Prostate gland (tissue), 2 donors: ENCODE measurements at regions not wholly inside any gene's neighbourhood (a gene's known extent, or its start where the extent isn't known, plus 50 kb on each side); places are given as distances from the start of the nearest gene placed in this dataset.

ENCODE experiments used
- POLR2A ChIP-seq: fragments of 450-650 bp; IDR thresholded peaks from one replicate; pipeline ENCODE4 v1.6.1; 2016; ENCODE audit warnings: antibody characterized with exemption, mild to moderate bottlenecking
- TF ChIP-seq, protein P1 (sequence below), 4 experiments: fragments of 200-600 bp in 2 of 4; fragments of 450-650 bp in 2 of 4; sonication (generic) in 2 of 4; IDR thresholded peaks; 1 replicate in 3 of 4; 2 replicates in 1 of 4; pipeline ENCODE4 v1.5.1; 2016 to 2019; ENCODE audit warnings: antibody characterized with exemption in 4 of 4, mild to moderate bottlenecking in 2 of 4, moderate library complexity in 2 of 4

DNA sequence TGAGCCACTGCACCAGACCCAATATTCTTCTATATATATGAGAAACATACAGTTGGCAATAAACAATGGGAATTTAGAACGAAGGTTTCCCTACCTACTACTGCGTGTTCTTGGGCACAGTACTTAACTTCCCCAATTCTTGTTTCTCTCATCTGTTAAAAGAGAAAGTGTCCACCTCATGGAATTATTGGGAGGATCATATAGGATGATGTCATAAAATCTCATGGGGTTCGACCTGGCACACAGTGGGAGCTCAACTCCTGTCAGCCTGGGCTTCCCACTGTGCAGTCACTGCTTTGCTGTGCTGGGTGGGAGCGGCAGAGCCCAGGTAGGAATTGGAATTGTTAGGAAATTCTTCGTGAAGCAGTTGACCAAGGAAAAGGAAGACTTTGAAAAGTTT lies 203.3 kb downstream of the SH3BP4 start:
- TF ChIP-seq, protein P1, sequence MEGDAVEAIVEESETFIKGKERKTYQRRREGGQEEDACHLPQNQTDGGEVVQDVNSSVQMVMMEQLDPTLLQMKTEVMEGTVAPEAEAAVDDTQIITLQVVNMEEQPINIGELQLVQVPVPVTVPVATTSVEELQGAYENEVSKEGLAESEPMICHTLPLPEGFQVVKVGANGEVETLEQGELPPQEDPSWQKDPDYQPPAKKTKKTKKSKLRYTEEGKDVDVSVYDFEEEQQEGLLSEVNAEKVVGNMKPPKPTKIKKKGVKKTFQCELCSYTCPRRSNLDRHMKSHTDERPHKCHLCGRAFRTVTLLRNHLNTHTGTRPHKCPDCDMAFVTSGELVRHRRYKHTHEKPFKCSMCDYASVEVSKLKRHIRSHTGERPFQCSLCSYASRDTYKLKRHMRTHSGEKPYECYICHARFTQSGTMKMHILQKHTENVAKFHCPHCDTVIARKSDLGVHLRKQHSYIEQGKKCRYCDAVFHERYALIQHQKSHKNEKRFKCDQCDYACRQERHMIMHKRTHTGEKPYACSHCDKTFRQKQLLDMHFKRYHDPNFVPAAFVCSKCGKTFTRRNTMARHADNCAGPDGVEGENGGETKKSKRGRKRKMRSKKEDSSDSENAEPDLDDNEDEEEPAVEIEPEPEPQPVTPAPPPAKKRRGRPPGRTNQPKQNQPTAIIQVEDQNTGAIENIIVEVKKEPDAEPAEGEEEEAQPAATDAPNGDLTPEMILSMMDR (IDR thresholded peaks at IDR 0.05) = no peak
- TF ChIP-seq POLR2A = no peak
